Erythroblast (primary cell): ENCODE measurements at regions not wholly inside any gene's neighbourhood (a gene's known extent, or its start where the extent isn't known, plus 50 kb on each side); places are given as distances from the start of the nearest gene placed in this dataset.

ENCODE experiments used
- GATA1 ChIP-seq: IDR thresholded peaks from 2 replicates; pipeline ENCODE4 v1.6.1; 2011; ENCODE audit warnings: low read depth, mild to moderate bottlenecking, control low read depth, low read length, moderate library complexity
- POLR2A ChIP-seq: IDR thresholded peaks from 2 replicates; pipeline ENCODE4 v1.6.1; 2011; ENCODE audit warnings: mild to moderate bottlenecking, low read length

- TF ChIP-seq POLR2A, result no peak
- no peak for TF ChIP-seq GATA1
These were observed 79.4 kb upstream of the CDCA7L start for GRCh38 chr7:22025075-22025474.
